NOMO-1 (cell line): ENCODE measurements at regions not wholly inside any gene's neighbourhood (a gene's known extent, or its start where the extent isn't known, plus 50 kb on each side); places are given as distances from the start of the nearest gene placed in this dataset.
"Not testable (repeated sequence)": the region's sequence is repeated elsewhere in the genome, so short reads cannot be mapped to it uniquely, and the experiment has no call there.

Experiments
- DNase-seq, 2 experiments: peaks; one replicate each; lab custom pipeline; 2025; ENCODE audit not compliant: unreplicated experiment in 2 of 2; lab: John Stamatoyannopoulos, UW

- DNase-seq, result no peak
Measured at GRCh38 chr5:120082316-120083068, 381.6 kb upstream of the PRR16 start.

GRCh38 chr5:120083851-120084542 is 380.1 kb upstream of the PRR16 start:
- DNase-seq, result no peak

- no peak for DNase-seq
Measured at GRCh38 chr5:120084543-120084870, 379.6 kb upstream of the PRR16 start.

GRCh38 chr5:120086081-120086480 is 378.0 kb upstream of the PRR16 start:
- no peak for DNase-seq

GRCh38 chr5:120088412-120088811 is 375.7 kb upstream of the PRR16 start:
- no peak for DNase-seq

GRCh38 chr5:120088836-120089235 is 375.3 kb upstream of the PRR16 start:
- DNase-seq, result no peak

- no peak for DNase-seq
Measured at GRCh38 chr5:120091376-120091948, 372.6 kb upstream of the PRR16 start.

- no peak for DNase-seq
Measured at GRCh38 chr5:120092649-120093048, 371.5 kb upstream of the PRR16 start.

- DNase-seq, result peak; percentile 45 to 64
Measured at GRCh38 chr5:120093178-120093577, 370.9 kb upstream of the PRR16 start.

- DNase-seq, result peak in 1 of 2 experiments; percentile 1
Measured at GRCh38 chr5:120096413-120096812, 367.7 kb upstream of the PRR16 start.

GRCh38 chr5:120098426-120098825 is 365.7 kb upstream of the PRR16 start:
- no peak for DNase-seq

- no peak for DNase-seq
Measured at GRCh38 chr5:120098902-120099535, 365.1 kb upstream of the PRR16 start.

- DNase-seq, result no peak
Measured at GRCh38 chr5:120101771-120102170, 362.3 kb upstream of the PRR16 start.

- DNase-seq, result no peak
Measured at GRCh38 chr5:120103495-120103894, 360.6 kb upstream of the PRR16 start.

GRCh38 chr5:120106912-120107525 is 357.1 kb upstream of the PRR16 start:
- no peak for DNase-seq

- no peak for DNase-seq
Measured at GRCh38 chr5:120108586-120109248, 355.4 kb upstream of the PRR16 start.

- no peak for DNase-seq
Measured at GRCh38 chr5:120122703-120123102, 341.4 kb upstream of the PRR16 start.

- no peak for DNase-seq
Measured at GRCh38 chr5:120124031-120124430, 340.1 kb upstream of the PRR16 start.

- no peak for DNase-seq
Measured at GRCh38 chr5:120124961-120125360, 339.1 kb upstream of the PRR16 start.

- DNase-seq, result not testable (repeated sequence)
Measured at GRCh38 chr5:120132347-120132746, 331.8 kb upstream of the PRR16 start.

GRCh38 chr5:120134944-120135343 is 329.2 kb upstream of the PRR16 start:
- no peak for DNase-seq
